ENCODE measurements at regions not wholly inside any gene's neighbourhood (a gene's known extent, or its start where the extent isn't known, plus 50 kb on each side); places are given as distances from the start of the nearest gene placed in this dataset.

- H3K4me1 Mint-ChIP-seq: peaks cover 6% of the 10 kb centered on the region
- peaks cover 9% of the 10 kb centered on the region for H3K9me3 ChIP-seq (ENCODE audit: control insufficient read depth, low read length)
- H3K9ac ChIP-seq (ENCODE audit: extremely low read depth, low read length, poor library complexity, severe bottlenecking): no peak overlapping the region
- H3K27me3 Mint-ChIP-seq (ENCODE audit: insufficient read depth): no peaks in the 10 kb centered on the region
- H3K4me3 Mint-ChIP-seq: no peak overlapping the region
- WGBS, 2 experiments (ENCODE audit: insufficient coverage in 1 of 2, insufficient read length in 1 of 2): 98 to 100% methylated on average over 2 to 3 of the region's 3 CpGs
- H3K4me3 ChIP-seq (ENCODE audit: low read length): no peak overlapping the region
- no peaks in the 10 kb centered on the region for H3K36me3 ChIP-seq (ENCODE audit: control insufficient read depth, insufficient read depth, low read length)
- H3K27me3 ChIP-seq (ENCODE audit: control insufficient read depth, insufficient read depth, low read length, poor library complexity, severe bottlenecking): no peaks in the 10 kb centered on the region
- peaks cover 3% of the 10 kb centered on the region for H3K9me3 Mint-ChIP-seq
- H3K27ac Mint-ChIP-seq: no peak overlapping the region
- no peak for TF ChIP-seq CTCF (conservative IDR thresholded peaks at IDR 0.05)
- H3K4me1 ChIP-seq (ENCODE audit: control insufficient read depth, insufficient read depth, low read length): no peaks in the 10 kb centered on the region
- no peaks in the 10 kb centered on the region for H3K36me3 Mint-ChIP-seq (ENCODE audit: low read depth)
- no peak overlapping the region for H3K27ac ChIP-seq (ENCODE audit: low read depth, low read length)
- DNase-seq: no peak
These were observed 426.5 kb downstream of the METTL4 start for GRCh38 chr18:2144811-2145210.

- no peak for TF ChIP-seq CTCF (conservative IDR thresholded peaks at IDR 0.05)
- Mint-ChIP-seq H3K9me3 (peaks cover 3% of the 10 kb centered on the region), H3K4me3 (no peak overlapping the region), H3K27ac (no peak overlapping the region), H3K4me1 (peaks cover 6% of the 10 kb centered on the region), H3K36me3 (ENCODE audit: low read depth) (no peaks in the 10 kb centered on the region), H3K27me3 (ENCODE audit: insufficient read depth) (no peaks in the 10 kb centered on the region)
- no peak overlapping the region for H3K9ac ChIP-seq (ENCODE audit: extremely low read depth, low read length, poor library complexity, severe bottlenecking)
- 91 to 100% methylated on average over 1 to 2 of the region's 2 CpGs for WGBS, 2 experiments (ENCODE audit: insufficient coverage in 1 of 2, insufficient read length in 1 of 2)
- H3K27ac ChIP-seq (ENCODE audit: low read depth, low read length): no peak overlapping the region
- peaks cover 9% of the 10 kb centered on the region for H3K9me3 ChIP-seq (ENCODE audit: control insufficient read depth, low read length)
- H3K4me3 ChIP-seq (ENCODE audit: low read length): no peak overlapping the region
- H3K4me1 ChIP-seq (ENCODE audit: control insufficient read depth, insufficient read depth, low read length): no peaks in the 10 kb centered on the region
- H3K36me3 ChIP-seq (ENCODE audit: control insufficient read depth, insufficient read depth, low read length): no peaks in the 10 kb centered on the region
- H3K27me3 ChIP-seq (ENCODE audit: control insufficient read depth, insufficient read depth, low read length, poor library complexity, severe bottlenecking): no peaks in the 10 kb centered on the region
- DNase-seq: no peak
These were observed 425.2 kb downstream of the METTL4 start for GRCh38 chr18:2146092-2146491.

GRCh38 chr18:2146754-2147153 lies 424.6 kb downstream of the METTL4 start:
- no peaks in the 10 kb centered on the region for H3K27me3 Mint-ChIP-seq (ENCODE audit: insufficient read depth)
- H3K36me3 Mint-ChIP-seq (ENCODE audit: low read depth): no peaks in the 10 kb centered on the region
- H3K9ac ChIP-seq (ENCODE audit: extremely low read depth, low read length, poor library complexity, severe bottlenecking): no peak overlapping the region
- H3K9me3 Mint-ChIP-seq: peaks cover 3% of the 10 kb centered on the region
- whole genome bisulfite sequencing, 2 experiments (ENCODE audit: insufficient coverage in 1 of 2, insufficient read length in 1 of 2): 93 to 100% methylated on average over 1 to 2 of the region's 2 CpGs
- DNase-seq: no peak
- peaks cover 9% of the 10 kb centered on the region for H3K9me3 ChIP-seq (ENCODE audit: control insufficient read depth, low read length)
- no peaks in the 10 kb centered on the region for H3K4me1 ChIP-seq (ENCODE audit: control insufficient read depth, insufficient read depth, low read length)
- no peak for TF ChIP-seq CTCF (conservative IDR thresholded peaks at IDR 0.05)
- peaks cover 6% of the 10 kb centered on the region for H3K4me1 Mint-ChIP-seq
- no peak overlapping the region for H3K27ac ChIP-seq (ENCODE audit: low read depth, low read length)
- no peak overlapping the region for H3K27ac Mint-ChIP-seq
- H3K4me3 Mint-ChIP-seq: no peak overlapping the region
- H3K4me3 ChIP-seq (ENCODE audit: low read length): no peak overlapping the region
- no peaks in the 10 kb centered on the region for H3K27me3 ChIP-seq (ENCODE audit: control insufficient read depth, insufficient read depth, low read length, poor library complexity, severe bottlenecking)
- H3K36me3 ChIP-seq (ENCODE audit: control insufficient read depth, insufficient read depth, low read length): no peaks in the 10 kb centered on the region
